Dermis blood vessel endothelial cell (primary cell): ENCODE measurements at regions not wholly inside any gene's neighbourhood (a gene's known extent, or its start where the extent isn't known, plus 50 kb on each side); places are given as distances from the start of the nearest gene placed in this dataset.

ENCODE experiments used
- DNase-seq: peaks from one replicate; pipeline ENCODE4 v3.0.0; 2010

DNA sequence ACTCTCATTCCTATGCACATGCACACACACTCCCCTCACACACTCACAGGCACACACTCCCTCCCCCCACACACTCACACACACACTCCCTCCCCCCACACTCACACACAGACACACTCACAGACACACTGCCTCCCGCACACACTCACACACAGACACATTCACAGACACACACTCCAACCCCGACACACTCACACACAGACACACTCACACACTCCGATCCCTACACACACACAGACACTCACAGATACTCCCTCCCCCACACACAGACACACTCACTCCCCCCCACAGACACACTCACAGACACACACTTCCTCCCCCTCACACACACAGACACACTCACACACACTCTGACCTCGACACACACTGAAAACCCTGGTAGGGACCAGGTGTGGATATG lies 176.2 kb downstream of the TFAP2C start:
- no peak for DNase-seq

GRCh38 chr20:56805966-56806365 lies 176.9 kb downstream of the TFAP2C start:
- no peak for DNase-seq

GRCh38 chr20:56806952-56807517 lies 177.9 kb downstream of the TFAP2C start:
- no peak for DNase-seq

- DNase-seq: no peak
Observed at GRCh38 chr20:56808117-56808725, 179.1 kb downstream of the TFAP2C start.

DNA sequence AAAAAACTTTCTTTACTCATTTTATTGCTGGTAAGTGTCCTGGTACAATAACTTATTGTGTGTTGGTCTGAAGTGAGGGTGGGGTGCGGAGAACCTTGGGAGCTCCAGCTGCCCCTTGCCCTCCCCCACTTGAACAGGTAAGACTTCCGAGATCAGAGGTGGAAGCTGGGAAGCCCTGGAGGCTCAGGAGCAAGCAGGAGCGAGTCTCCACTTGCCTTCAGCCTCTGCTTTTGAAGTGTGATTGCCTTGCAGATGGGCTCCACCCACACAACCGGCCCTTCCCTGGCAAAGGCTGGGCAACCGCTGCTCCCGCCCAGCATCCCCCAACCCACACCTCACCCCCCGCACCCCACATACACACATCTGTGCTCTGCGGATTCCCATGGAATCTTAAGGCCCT lies 179.6 kb downstream of the TFAP2C start:
- no peak for DNase-seq

GRCh38 chr20:56809668-56810067 lies 180.6 kb downstream of the TFAP2C start:
- DNase-seq: no peak

DNA sequence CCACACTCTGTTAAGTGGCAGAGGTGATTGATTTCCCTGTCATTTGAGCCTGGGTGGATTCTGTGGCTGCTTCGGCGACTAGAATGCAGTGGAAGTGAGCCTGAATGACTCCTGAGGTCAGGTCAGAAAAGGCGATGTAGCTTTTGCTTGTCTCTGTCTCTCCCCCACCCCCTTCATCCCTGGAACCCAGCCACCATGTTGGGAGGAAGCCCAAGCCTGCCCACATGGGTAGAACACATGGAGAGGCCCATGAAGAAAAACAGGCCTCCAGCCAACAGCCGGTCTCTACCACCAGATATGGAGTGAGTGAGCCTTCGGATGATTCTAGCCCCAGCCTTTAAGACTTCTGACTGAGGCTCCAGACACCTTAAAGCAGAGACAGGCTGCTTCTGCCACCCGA lies 181.0 kb downstream of the TFAP2C start:
- DNase-seq: no peak

DNA sequence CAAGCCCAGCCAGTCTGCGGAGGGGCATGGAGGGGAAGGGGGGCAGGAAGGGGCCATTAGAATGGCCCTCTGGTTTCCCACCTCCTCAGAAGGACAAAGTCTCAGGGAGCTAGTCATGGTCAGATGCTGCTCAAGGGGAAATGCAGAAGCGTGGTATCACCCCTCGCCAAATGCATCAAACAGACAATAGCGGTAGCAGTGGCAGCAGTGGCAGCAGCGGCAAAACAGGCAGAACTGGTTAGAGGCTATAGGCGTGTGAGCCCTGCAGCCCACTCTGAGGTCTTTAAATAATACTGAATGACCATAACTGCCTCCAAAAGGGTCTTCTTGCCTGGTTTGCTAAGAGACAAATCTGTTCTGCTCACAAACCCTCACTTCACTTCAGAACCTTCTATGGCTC lies 186.7 kb downstream of the TFAP2C start:
- DNase-seq: no peak

DNA sequence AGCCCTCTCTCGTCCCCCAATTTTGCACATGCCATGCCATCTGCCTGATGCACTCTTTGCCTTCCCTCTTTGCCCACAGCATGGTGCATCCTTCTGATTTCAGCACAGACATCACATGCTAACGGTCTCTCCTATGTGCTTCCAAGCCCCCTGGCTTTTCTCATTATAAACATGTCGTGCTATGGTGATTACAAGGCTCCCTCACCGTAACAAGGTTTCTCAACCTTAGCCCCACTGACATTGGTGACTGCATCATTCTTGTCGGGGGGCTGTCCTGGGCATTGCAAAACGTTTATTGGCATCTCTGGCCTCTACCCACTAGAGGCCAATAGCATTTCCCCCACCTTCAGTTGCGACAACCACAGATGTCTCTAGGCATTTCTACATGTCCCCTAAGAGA lies 187.2 kb downstream of the TFAP2C start:
- no peak for DNase-seq

- no peak for DNase-seq
Observed at GRCh38 chr20:56817780-56818675, 188.9 kb downstream of the TFAP2C start.

DNA sequence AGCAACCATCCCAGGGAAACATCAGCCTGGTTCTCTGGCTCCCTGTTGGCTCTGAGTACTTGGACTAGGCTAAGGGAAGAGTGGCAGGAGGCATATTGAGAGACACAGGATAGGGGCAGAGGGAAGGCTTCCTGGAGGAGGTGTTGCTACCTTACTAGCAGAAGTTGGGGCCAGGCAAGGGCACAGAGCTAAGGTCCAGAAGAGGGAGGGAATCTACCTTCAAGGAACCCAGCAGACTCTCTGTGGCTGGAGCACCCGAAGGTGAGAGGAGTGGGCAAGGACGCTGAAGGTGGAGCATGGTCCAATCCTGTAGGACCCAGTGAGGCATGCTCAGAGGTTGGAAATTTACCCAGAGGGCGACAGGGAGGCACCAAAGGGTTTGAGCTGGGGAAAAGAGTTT lies 191.9 kb downstream of the TFAP2C start:
- no peak for DNase-seq

DNA sequence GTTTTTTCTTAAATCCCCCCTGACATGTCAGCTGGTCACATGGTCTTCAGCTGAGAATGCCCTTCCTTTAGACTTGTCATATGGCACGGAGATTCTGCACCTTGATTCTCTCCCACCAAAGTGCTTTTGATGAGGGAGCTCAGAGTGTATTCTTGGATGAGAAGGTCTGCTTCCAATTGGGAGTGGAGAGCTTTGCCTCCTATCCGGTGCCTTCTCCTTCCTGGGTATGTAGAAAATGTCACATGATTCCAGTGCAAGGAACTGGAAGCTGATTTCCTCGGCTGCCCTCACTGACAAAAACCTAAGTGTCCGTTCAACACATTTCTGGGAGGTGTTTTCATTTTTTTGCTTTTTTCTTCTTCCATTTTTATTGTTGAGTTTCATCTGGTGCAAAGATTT lies 197.2 kb downstream of the TFAP2C start:
- no peak for DNase-seq

DNA sequence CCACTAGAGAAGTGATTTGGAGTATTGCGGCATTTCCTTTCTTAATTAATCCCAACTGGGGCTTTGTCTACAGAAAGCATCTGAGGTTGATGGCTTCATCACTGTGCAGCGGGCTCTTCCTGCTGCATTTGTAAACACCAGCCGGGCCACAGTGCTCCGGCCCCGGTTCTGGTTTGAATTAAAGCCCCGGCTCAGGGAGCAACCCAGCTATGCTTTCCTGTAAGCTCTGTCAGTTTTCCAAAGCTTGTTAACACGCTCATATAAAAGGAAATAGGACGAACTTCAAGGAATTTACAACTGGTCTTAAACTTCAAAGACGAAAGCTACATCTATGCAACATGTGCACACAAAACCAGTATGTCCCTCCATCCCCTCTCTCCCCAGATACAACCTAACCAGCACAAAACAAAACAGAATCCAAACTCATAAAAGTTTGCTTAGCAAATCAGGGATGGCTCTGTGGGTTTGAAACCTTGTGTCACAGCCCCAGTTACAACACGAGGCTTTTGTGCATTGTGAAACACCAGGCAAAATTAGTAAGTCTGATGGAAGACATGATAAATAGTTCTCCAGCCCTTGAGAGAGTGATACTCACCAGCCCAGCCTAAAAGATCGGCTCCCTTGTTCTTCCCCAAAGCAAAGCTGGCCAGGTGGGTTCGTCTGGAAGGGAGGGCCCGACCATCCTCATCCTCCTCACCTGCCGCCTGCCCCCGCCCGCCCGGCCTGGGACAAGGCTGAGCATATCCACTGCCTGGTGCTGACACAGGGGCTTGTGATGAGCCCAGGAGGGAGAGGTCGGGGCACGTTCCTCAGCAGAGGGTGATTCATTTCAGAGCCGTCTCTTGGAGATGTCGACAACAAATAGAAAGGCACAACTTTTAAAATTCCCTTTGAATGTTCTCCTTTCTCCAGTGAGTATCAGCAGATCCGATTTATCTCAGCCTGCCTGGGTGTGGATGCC lies 197.9 kb downstream of the TFAP2C start:
- DNase-seq: no peak

- no peak for DNase-seq
Observed at GRCh38 chr20:56827763-56828162, 198.7 kb downstream of the TFAP2C start.

GRCh38 chr20:56828402-56828801 lies 199.3 kb downstream of the TFAP2C start:
- no peak for DNase-seq

- no peak for DNase-seq
Observed at GRCh38 chr20:56829788-56830385, 200.8 kb downstream of the TFAP2C start.

- no peak for DNase-seq
Observed at GRCh38 chr20:56831795-56832194, 202.7 kb downstream of the TFAP2C start.

GRCh38 chr20:56833427-56833826 lies 204.3 kb downstream of the TFAP2C start:
- DNase-seq: no peak

DNA sequence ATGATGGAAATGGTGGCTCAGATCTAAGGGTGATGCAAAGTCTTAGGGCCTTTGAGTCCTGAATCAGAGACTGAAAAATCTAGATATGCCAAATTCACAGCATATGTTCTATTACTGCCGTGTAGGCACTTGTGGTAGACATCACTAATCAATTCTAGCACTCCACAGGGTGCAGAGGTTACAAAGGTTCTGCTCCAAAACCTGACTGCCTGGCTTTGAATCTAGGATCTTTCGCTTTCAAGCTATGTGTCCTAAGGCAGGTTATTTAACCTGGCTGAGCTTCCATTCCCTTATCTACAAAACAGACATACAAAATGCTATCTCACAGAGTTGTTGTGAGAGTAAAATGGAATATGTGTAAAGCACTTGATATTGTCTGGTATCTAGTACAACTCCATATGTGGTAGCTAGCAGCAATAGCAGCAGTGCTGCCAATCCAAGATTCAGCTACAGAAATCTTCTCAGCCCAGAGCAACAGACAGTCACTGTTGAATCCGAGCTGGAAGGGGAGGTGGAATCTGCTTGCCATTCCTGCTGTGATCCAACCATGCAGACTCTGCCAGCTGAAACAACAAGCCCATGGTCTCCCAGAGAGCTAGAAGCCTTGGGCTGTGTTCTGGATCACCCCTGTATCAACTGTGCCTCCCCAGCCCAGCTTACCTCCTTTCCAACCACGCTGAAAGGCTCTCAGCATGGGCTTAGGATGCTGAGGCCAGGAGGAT lies 206.9 kb downstream of the TFAP2C start:
- DNase-seq: no peak

DNA sequence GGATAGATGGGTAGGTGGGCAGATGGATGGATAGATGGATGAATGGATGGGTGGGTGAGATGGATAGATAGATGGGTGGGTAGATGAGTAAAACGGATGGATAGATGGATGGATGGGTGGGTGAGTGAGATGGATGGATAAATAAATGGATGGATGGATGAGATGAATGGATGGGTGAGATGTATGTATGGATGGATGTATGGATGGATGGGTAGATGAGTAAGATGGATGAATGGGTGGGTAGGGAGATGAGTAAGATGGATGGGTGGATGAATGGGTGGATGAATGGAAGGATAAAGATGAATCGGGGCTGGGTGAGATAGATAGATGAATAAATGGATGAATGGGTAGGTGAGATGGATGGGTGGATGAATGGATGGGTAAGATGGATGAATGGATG lies 210.1 kb downstream of the TFAP2C start:
- DNase-seq: no peak

DNA sequence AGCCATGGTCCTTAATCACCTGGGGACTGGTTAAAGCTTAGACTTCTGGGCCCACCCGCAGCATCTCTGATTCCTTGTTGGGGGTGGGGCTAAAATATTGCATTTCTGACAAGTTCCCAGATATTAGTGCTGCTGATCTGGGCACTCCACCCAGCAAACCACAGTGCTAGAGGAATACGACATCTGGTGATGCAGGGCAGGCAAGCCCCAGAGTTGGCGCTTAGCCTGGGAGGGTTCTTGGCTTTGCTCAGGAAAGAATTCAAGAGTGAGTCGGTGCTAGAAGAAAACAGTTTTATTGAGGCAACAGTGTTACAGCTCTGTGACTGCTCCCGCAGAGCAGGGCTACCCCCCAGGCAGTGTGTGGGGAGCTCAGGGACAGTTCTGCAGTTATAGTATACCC lies 210.7 kb downstream of the TFAP2C start:
- DNase-seq: no peak
